ENCODE measurements at regions not wholly inside any gene's neighbourhood (a gene's known extent, or its start where the extent isn't known, plus 50 kb on each side); places are given as distances from the start of the nearest gene placed in this dataset.
"Not testable (repeated sequence)": the region's sequence is repeated elsewhere in the genome, so short reads cannot be mapped to it uniquely, and the experiment has no call there.

DNA sequence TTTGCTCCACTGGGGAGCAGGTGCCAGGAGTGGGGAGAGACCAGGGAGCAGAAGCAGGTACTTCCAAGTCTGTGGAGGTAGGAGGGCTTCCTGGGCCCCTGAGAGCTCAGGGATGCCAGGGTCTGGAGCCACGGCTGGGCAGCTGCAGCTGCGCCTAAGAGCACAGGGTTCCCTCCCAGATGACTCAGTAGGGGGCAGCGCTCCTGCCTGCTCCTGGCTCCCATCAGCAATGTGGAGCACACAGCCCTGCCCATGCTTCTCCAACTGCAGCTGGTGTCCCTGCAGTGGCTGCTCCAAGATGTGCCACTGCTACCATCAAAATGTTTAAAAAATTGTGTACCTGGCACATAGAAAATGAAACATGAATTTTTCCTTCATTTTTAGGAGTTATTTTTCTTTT lies 1028.2 kb downstream of the PCDH7 start:
- Histone ChIP-seq H3K9me3 (ENCODE audit: insufficient read depth, low read length) (no peaks in the 10 kb centered on the region), H3K27me3 (ENCODE audit: insufficient read depth, insufficient read length) (no peaks in the 10 kb centered on the region), H3K36me3 (ENCODE audit: insufficient read depth, insufficient read length, low read length) (no peaks in the 10 kb centered on the region), H3K9ac (ENCODE audit: insufficient read length, low read depth) (no peak overlapping the region), H3K4me1 (ENCODE audit: insufficient read depth, insufficient read length) (no peaks in the 10 kb centered on the region), H3K4me3 (ENCODE audit: insufficient read length, low read depth) (no peak overlapping the region)
- no peak for TF ChIP-seq SUZ12 (IDR thresholded peaks at IDR 0.05; ENCODE audit: extremely low read depth, insufficient read depth, insufficient read length)
- no peak for TF ChIP-seq ZNF274 (IDR thresholded peaks at IDR 0.05; ENCODE audit: low read depth, low read length)
- no peak for TF ChIP-seq YY1 (IDR thresholded peaks at IDR 0.05; ENCODE audit: insufficient read depth, insufficient read length)
- DNase-seq (ENCODE audit: low read depth, low spot score) = no peak

DNA sequence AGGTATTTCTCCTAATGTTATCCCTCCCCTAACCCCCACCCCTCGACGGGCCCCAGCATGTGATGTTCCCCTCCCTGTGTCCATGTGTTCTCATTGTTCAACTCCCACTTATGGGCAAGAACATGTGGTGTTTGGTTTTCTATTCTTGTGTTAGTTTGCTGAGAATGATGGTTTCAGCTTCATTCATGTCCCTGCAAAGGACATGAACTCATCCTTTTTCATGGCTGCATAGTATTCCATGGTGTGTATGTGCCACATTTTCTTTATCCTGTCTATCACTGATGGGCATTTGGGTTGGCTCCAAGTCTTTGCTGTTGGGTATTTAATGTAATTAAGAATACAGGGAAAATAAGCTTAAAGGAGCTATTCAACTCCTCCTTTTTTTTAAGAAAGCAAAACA lies 1030.4 kb downstream of the PCDH7 start:
- not testable (repeated sequence) for H3K27me3 ChIP-seq (ENCODE audit: insufficient read depth, insufficient read length); H3K4me3 ChIP-seq (ENCODE audit: insufficient read length, low read depth); H3K9me3 ChIP-seq (ENCODE audit: insufficient read depth, low read length); H3K36me3 ChIP-seq (ENCODE audit: insufficient read depth, insufficient read length, low read length); DNase-seq (ENCODE audit: low read depth, low spot score); H3K9ac ChIP-seq (ENCODE audit: insufficient read length, low read depth); H3K4me1 ChIP-seq (ENCODE audit: insufficient read depth, insufficient read length)

DNA sequence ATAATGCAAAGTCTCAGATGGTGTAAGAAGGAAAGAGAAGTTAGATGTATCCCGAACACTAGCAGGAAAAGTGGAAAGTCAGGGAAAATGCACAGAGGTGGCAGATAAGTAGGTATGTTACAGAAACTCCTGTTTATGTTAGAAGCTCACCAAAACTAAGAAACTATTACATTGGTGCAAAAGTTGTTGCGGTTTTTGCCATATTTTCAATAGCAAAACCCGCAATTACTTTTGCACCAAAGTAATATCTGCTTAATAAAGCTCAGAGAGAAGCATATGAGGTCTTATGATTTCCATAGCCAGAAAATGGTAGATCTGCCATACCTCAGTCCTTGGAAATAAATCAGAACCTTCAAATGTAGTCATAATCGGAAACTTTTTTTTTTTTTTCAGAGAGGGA lies 1035.6 kb downstream of the PCDH7 start:
- no peak for TF ChIP-seq SUZ12 (IDR thresholded peaks at IDR 0.05; ENCODE audit: extremely low read depth, insufficient read depth, insufficient read length)
- no peak for TF ChIP-seq YY1 (IDR thresholded peaks at IDR 0.05; ENCODE audit: insufficient read depth, insufficient read length)
- no peak for TF ChIP-seq ZNF274 (IDR thresholded peaks at IDR 0.05; ENCODE audit: low read depth, low read length)
- no peak for DNase-seq (ENCODE audit: low read depth, low spot score)
- H3K36me3 ChIP-seq (ENCODE audit: insufficient read depth, insufficient read length, low read length) = no peaks in the 10 kb centered on the region

DNA sequence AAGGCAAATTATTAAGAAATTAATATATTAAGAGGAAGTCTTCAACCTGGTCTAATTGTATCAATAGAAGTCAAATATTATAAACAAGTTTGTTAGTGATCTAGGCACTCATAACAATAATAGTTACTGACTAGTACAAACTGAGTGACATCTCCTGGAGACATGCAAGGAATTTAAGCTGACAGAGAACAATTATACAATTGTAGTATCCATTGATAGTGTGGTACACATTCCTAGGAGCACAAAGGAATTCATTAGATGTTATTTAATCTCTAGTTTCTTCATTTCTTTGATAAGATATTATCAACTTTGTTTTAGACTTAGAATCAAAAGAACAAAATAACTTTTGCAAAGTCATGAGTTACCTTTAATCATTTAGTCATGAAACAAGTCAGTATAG lies 1048.6 kb downstream of the PCDH7 start:
- DNase-seq (ENCODE audit: low read depth, low spot score) = no peak

More for the DNA sequence above, 1035.6 kb downstream of the PCDH7 start:
- Histone ChIP-seq H3K4me3 (ENCODE audit: insufficient read length, low read depth) (no peak overlapping the region), H3K27me3 (ENCODE audit: insufficient read depth, insufficient read length) (no peaks in the 10 kb centered on the region), H3K9me3 (ENCODE audit: insufficient read depth, low read length) (no peaks in the 10 kb centered on the region), H3K4me1 (ENCODE audit: insufficient read depth, insufficient read length) (no peaks in the 10 kb centered on the region), H3K9ac (ENCODE audit: insufficient read length, low read depth) (no peak overlapping the region)

GRCh38 chr4:31783311-31783710 lies 1063.1 kb downstream of the PCDH7 start:
- Histone ChIP-seq H3K36me3 (ENCODE audit: insufficient read depth, insufficient read length, low read length) (no peaks in the 10 kb centered on the region), H3K4me1 (ENCODE audit: insufficient read depth, insufficient read length) (no peaks in the 10 kb centered on the region)
- no peak for TF ChIP-seq YY1 (IDR thresholded peaks at IDR 0.05; ENCODE audit: insufficient read depth, insufficient read length)
- no peak for TF ChIP-seq ZNF274 (IDR thresholded peaks at IDR 0.05; ENCODE audit: low read depth, low read length)

More for the DNA sequence above, 1048.6 kb downstream of the PCDH7 start:
- no peak overlapping the region for H3K4me3 ChIP-seq (ENCODE audit: insufficient read length, low read depth)
- no peaks in the 10 kb centered on the region for H3K36me3 ChIP-seq (ENCODE audit: insufficient read depth, insufficient read length, low read length)
- no peak overlapping the region for H3K9ac ChIP-seq (ENCODE audit: insufficient read length, low read depth)
- TF ChIP-seq ZNF274 (IDR thresholded peaks at IDR 0.05; ENCODE audit: low read depth, low read length) (no peak), YY1 (IDR thresholded peaks at IDR 0.05; ENCODE audit: insufficient read depth, insufficient read length) (no peak)
- no peaks in the 10 kb centered on the region for H3K4me1 ChIP-seq (ENCODE audit: insufficient read depth, insufficient read length)
- no peaks in the 10 kb centered on the region for H3K9me3 ChIP-seq (ENCODE audit: insufficient read depth, low read length)
- H3K27me3 ChIP-seq (ENCODE audit: insufficient read depth, insufficient read length) = no peaks in the 10 kb centered on the region

DNA sequence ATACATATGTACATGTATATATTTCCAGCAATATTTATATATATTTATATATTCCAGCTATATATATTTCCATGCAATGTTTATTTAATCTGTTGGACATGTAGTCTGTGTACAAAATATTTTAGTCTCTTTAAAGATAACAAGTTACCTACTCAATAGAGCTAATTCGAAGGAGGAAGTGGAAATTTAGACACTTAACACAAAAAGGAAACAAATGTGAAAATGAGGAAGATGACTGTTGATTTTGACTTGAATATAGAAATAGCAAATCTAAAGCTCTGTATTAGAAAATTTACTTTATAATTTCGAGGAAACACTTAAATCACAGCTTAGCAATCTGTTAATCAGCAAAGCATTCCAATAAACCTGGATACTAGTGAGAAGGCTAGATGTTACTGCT lies 1064.4 kb downstream of the PCDH7 start:
- Histone ChIP-seq H3K9me3 (ENCODE audit: insufficient read depth, low read length) (no peaks in the 10 kb centered on the region), H3K4me3 (ENCODE audit: insufficient read length, low read depth) (no peak overlapping the region), H3K9ac (ENCODE audit: insufficient read length, low read depth) (no peak overlapping the region), H3K4me1 (ENCODE audit: insufficient read depth, insufficient read length) (no peaks in the 10 kb centered on the region), H3K36me3 (ENCODE audit: insufficient read depth, insufficient read length, low read length) (no peaks in the 10 kb centered on the region), H3K27me3 (ENCODE audit: insufficient read depth, insufficient read length) (no peaks in the 10 kb centered on the region)
- no peak for DNase-seq (ENCODE audit: low read depth, low spot score)
- no peak for TF ChIP-seq YY1 (IDR thresholded peaks at IDR 0.05; ENCODE audit: insufficient read depth, insufficient read length)
- no peak for TF ChIP-seq SUZ12 (IDR thresholded peaks at IDR 0.05; ENCODE audit: extremely low read depth, insufficient read depth, insufficient read length)
- no peak for TF ChIP-seq ZNF274 (IDR thresholded peaks at IDR 0.05; ENCODE audit: low read depth, low read length)

More at GRCh38 chr4:31783311-31783710, 1063.1 kb downstream of the PCDH7 start:
- no peak overlapping the region for H3K9ac ChIP-seq (ENCODE audit: insufficient read length, low read depth)
- no peak overlapping the region for H3K4me3 ChIP-seq (ENCODE audit: insufficient read length, low read depth)
- DNase-seq (ENCODE audit: low read depth, low spot score) = no peak
- H3K9me3 ChIP-seq (ENCODE audit: insufficient read depth, low read length) = no peaks in the 10 kb centered on the region
- H3K27me3 ChIP-seq (ENCODE audit: insufficient read depth, insufficient read length) = no peaks in the 10 kb centered on the region

- Histone ChIP-seq H3K27me3 (ENCODE audit: insufficient read depth, insufficient read length) (no peaks in the 10 kb centered on the region), H3K9ac (ENCODE audit: insufficient read length, low read depth) (no peak overlapping the region), H3K36me3 (ENCODE audit: insufficient read depth, insufficient read length, low read length) (no peaks in the 10 kb centered on the region), H3K9me3 (ENCODE audit: insufficient read depth, low read length) (no peaks in the 10 kb centered on the region), H3K4me1 (ENCODE audit: insufficient read depth, insufficient read length) (no peaks in the 10 kb centered on the region), H3K4me3 (ENCODE audit: insufficient read length, low read depth) (no peak overlapping the region)
- DNase-seq (ENCODE audit: low read depth, low spot score) = no peak
- TF ChIP-seq SUZ12 (IDR thresholded peaks at IDR 0.05; ENCODE audit: extremely low read depth, insufficient read depth, insufficient read length) (no peak), ZNF274 (IDR thresholded peaks at IDR 0.05; ENCODE audit: low read depth, low read length) (no peak), YY1 (IDR thresholded peaks at IDR 0.05; ENCODE audit: insufficient read depth, insufficient read length) (no peak)
Measured at GRCh38 chr4:31787701-31788100, 1067.5 kb downstream of the PCDH7 start.

GRCh38 chr4:31788676-31789075 lies 1068.5 kb downstream of the PCDH7 start:
- H3K4me3 ChIP-seq (ENCODE audit: insufficient read length, low read depth) = no peak overlapping the region
- no peaks in the 10 kb centered on the region for H3K36me3 ChIP-seq (ENCODE audit: insufficient read depth, insufficient read length, low read length)
- DNase-seq (ENCODE audit: low read depth, low spot score) = no peak
- H3K27me3 ChIP-seq (ENCODE audit: insufficient read depth, insufficient read length) = no peaks in the 10 kb centered on the region
- no peaks in the 10 kb centered on the region for H3K4me1 ChIP-seq (ENCODE audit: insufficient read depth, insufficient read length)
- no peaks in the 10 kb centered on the region for H3K9me3 ChIP-seq (ENCODE audit: insufficient read depth, low read length)
- no peak overlapping the region for H3K9ac ChIP-seq (ENCODE audit: insufficient read length, low read depth)
- no peak for TF ChIP-seq SUZ12 (IDR thresholded peaks at IDR 0.05; ENCODE audit: extremely low read depth, insufficient read depth, insufficient read length)
- TF ChIP-seq YY1 (IDR thresholded peaks at IDR 0.05; ENCODE audit: insufficient read depth, insufficient read length) = no peak
- no peak for TF ChIP-seq ZNF274 (IDR thresholded peaks at IDR 0.05; ENCODE audit: low read depth, low read length)

All from NT2/D1 (cell line).